ENCODE measurements at regions not wholly inside any gene's neighbourhood (a gene's known extent, or its start where the extent isn't known, plus 50 kb on each side); places are given as distances from the start of the nearest gene placed in this dataset.

GRCh38 chr3:127418560-127419147 lies 130.8 kb upstream of the PRR20G start:
- TF ChIP-seq CTCF (IDR thresholded peaks at IDR 0.05) (no peak), EP300 (IDR thresholded peaks at IDR 0.05) (no peak), POLR2A (IDR thresholded peaks at IDR 0.05) (no peak)

Data from ovary (tissue), 3 donors.